ENCODE measurements at regions not wholly inside any gene's neighbourhood (a gene's known extent, or its start where the extent isn't known, plus 50 kb on each side); places are given as distances from the start of the nearest gene placed in this dataset.

DNA sequence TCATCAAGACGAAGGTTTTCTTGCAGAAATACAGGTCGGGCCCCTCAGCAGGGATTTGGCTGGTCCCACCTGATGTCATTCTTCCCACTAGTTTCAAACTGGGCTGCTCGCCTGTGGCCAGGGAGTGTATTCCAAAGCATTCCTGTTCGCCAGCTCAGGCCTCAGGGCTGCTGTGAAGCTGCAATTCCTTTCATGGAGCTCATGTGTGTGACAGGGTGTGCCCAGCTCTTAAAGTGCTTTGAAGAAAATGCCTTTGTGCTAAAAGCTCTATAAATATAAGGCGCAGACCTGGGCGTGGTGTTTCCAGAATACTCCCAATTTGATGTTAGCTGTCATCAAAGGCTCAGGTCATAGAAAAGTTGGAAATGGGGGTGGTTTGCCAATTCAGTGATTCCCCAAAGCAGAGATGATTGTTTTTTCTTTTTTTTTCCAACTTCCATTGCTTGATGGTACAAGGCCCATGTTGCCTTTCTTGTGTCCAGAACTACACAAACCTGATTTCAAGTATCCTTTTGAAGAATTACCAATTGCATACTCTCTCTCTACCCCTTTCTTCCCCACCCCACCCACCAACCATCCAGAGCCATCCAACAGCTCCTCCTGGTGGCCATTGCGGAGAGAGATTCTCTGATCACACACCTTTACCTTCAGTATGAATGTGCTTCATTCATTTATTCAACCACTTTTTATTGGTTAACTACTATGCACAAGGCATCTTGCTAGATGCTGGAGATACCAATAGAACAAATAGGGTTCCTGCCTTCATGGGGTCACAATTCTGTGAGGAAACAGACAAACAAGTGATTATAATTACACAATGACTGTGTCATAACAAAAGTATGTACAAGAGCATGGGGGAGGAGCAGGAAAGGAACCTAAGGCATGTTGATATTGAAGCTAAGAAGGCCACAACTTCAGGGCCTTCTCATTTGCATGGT lies 297.3 kb upstream of the LYZL1 start:
- peaks cover 7 to 14% (median 13%) of the 10 kb centered on the region in 3 donors for H3K27me3 Mint-ChIP-seq (ENCODE audit: low read depth in 3 of 3)
- no peak overlapping the region for H3K27ac Mint-ChIP-seq
- no peaks in the 10 kb centered on the region for H3K4me1 Mint-ChIP-seq
- Histone ChIP-seq H3K27me3 (ENCODE audit: control insufficient read depth in 2 of 2, insufficient read depth in 2 of 2, low read length in 2 of 2) (no peaks in the 10 kb centered on the region), H3K27ac (ENCODE audit: low read depth in 1 of 2, low read length in 2 of 2) (no peak overlapping the region), H3K9ac (ENCODE audit: insufficient read depth, low read length, poor library complexity, severe bottlenecking) (no peak overlapping the region), H3K4me1 (ENCODE audit: control insufficient read depth in 1 of 2, insufficient read depth in 2 of 2, low read length in 2 of 2) (no peaks in the 10 kb centered on the region), H3K4me2 (replicated peaks; ENCODE audit: extremely low read depth, low read length, poor library complexity, severe bottlenecking) (no peak overlapping the region), H3K4me3 (replicated peaks in 1 of 3; ENCODE audit: low read depth in 2 of 3, low read length in 3 of 3) (no peak overlapping the region), H2AFZ (ENCODE audit: insufficient read depth, low read depth, low read length, poor library complexity, severe bottlenecking) (no peak overlapping the region), H4K20me1 (ENCODE audit: insufficient read depth, low read length) (no peaks in the 10 kb centered on the region), H3K9me3 (replicated peaks in 1 of 2; ENCODE audit: control insufficient read depth in 1 of 2, insufficient read depth in 1 of 2, low read length in 2 of 2) (no peaks in the 10 kb centered on the region), H3K36me3 (replicated peaks in 1 of 2; ENCODE audit: control insufficient read depth in 1 of 2, insufficient read depth in 2 of 2, low read length in 2 of 2) (no peaks in the 10 kb centered on the region), H3K79me2 (ENCODE audit: insufficient read depth, low read length) (no peaks in the 10 kb centered on the region)
- no peaks in the 10 kb centered on the region for H3K9me3 Mint-ChIP-seq
- WGBS (ENCODE audit: insufficient coverage) = 90% methylated on average over 6 of the region's 7 CpGs
- no peak overlapping the region for H3K4me3 Mint-ChIP-seq
- DNase-seq = peak; percentile 6 to 36 (median 7)
- TF ChIP-seq, protein P1, sequence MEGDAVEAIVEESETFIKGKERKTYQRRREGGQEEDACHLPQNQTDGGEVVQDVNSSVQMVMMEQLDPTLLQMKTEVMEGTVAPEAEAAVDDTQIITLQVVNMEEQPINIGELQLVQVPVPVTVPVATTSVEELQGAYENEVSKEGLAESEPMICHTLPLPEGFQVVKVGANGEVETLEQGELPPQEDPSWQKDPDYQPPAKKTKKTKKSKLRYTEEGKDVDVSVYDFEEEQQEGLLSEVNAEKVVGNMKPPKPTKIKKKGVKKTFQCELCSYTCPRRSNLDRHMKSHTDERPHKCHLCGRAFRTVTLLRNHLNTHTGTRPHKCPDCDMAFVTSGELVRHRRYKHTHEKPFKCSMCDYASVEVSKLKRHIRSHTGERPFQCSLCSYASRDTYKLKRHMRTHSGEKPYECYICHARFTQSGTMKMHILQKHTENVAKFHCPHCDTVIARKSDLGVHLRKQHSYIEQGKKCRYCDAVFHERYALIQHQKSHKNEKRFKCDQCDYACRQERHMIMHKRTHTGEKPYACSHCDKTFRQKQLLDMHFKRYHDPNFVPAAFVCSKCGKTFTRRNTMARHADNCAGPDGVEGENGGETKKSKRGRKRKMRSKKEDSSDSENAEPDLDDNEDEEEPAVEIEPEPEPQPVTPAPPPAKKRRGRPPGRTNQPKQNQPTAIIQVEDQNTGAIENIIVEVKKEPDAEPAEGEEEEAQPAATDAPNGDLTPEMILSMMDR (IDR thresholded peaks at IDR 0.05) = peak; percentile 61
- H3K36me3 Mint-ChIP-seq = no peaks in the 10 kb centered on the region
- intact Hi-C loops (cut with micrococcal nuclease) = loop anchor here (2.0 kb wide), 2 partner anchors 327 to 329 kb away; no protein-coding TSS in a partner anchor

DNA sequence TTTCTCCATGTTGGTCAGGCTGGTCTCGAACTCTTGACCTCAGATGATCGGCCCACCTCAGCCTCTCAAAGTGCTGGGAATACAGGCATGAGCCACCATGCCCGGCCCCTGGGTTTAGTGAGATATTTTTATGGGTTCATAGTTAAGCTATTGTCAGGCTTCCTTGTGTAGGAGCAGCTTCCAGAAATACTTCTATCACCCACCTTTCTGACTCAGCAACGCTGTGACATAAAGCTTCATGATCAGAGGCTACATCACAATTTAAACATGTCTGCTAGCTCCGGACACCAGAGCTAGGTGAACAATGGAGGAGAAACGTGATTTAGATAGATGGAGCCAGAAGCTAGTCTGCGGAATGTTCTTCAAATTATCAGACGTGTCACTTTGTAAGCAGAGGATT lies 295.8 kb upstream of the LYZL1 start:
- TF ChIP-seq, protein P1 (IDR thresholded peaks at IDR 0.05) = no peak
- Mint-ChIP-seq H3K27ac (peak overlapping the region in 1 of 7 donors; percentile 23), H3K4me3 (no peak overlapping the region), H3K9me3 (no peaks in the 10 kb centered on the region), H3K27me3 (ENCODE audit: low read depth in 3 of 3) (peaks cover 7 to 14% (median 11%) of the 10 kb centered on the region in 3 donors), H3K36me3 (no peaks in the 10 kb centered on the region), H3K4me1 (no peaks in the 10 kb centered on the region)
- DNase-seq = no peak
- intact Hi-C loops (cut with micrococcal nuclease) = no loop called here
- no peak overlapping the region for H2AFZ ChIP-seq (ENCODE audit: insufficient read depth, low read depth, low read length, poor library complexity, severe bottlenecking)
- no peak overlapping the region for H3K4me2 ChIP-seq (replicated peaks; ENCODE audit: extremely low read depth, low read length, poor library complexity, severe bottlenecking)
- H3K79me2 ChIP-seq (ENCODE audit: insufficient read depth, low read length) = no peaks in the 10 kb centered on the region
- WGBS (ENCODE audit: insufficient coverage) = 81% methylated on average over 4 of the region's 8 CpGs
- no peaks in the 10 kb centered on the region for H3K27me3 ChIP-seq (ENCODE audit: control insufficient read depth in 2 of 2, insufficient read depth in 2 of 2, low read length in 2 of 2)
- H3K9me3 ChIP-seq (replicated peaks in 1 of 2; ENCODE audit: control insufficient read depth in 1 of 2, insufficient read depth in 1 of 2, low read length in 2 of 2) = no peaks in the 10 kb centered on the region
- no peak overlapping the region for H3K27ac ChIP-seq (ENCODE audit: low read depth in 1 of 2, low read length in 2 of 2)
- no peak overlapping the region for H3K9ac ChIP-seq (ENCODE audit: insufficient read depth, low read length, poor library complexity, severe bottlenecking)
- no peaks in the 10 kb centered on the region for H3K36me3 ChIP-seq (replicated peaks in 1 of 2; ENCODE audit: control insufficient read depth in 1 of 2, insufficient read depth in 2 of 2, low read length in 2 of 2)
- H3K4me1 ChIP-seq (ENCODE audit: control insufficient read depth in 1 of 2, insufficient read depth in 2 of 2, low read length in 2 of 2) = no peaks in the 10 kb centered on the region
- no peak overlapping the region for H3K4me3 ChIP-seq (replicated peaks in 1 of 3; ENCODE audit: low read depth in 2 of 3, low read length in 3 of 3)
- no peaks in the 10 kb centered on the region for H4K20me1 ChIP-seq (ENCODE audit: insufficient read depth, low read length)
